ENCODE measurements at regions not wholly inside any gene's neighbourhood (a gene's known extent, or its start where the extent isn't known, plus 50 kb on each side); places are given as distances from the start of the nearest gene placed in this dataset.

- in situ Hi-C loops (cut with MboI) (no loop called here), intact Hi-C loops (cut with micrococcal nuclease) (no loop called here)
- ChIA-PET POLR2A (no interaction called here), CTCF (ENCODE audit: low intra/inter-chr PET ratio) (no interaction called here)
- WGBS (ENCODE audit: insufficient coverage, low coverage, missing lambda C conversion rate): 0% methylated on average over 3 of the region's 3 CpGs
- Histone ChIP-seq H3K79me2 (ENCODE audit: control insufficient read depth, insufficient read depth, low read length) (no peaks in the 10 kb centered on the region), H3K9me1 (ENCODE audit: control insufficient read depth, insufficient read depth, low read length) (no peaks in the 10 kb centered on the region), H3K36me3 (ENCODE audit: control insufficient read depth, insufficient read depth, low read length) (no peaks in the 10 kb centered on the region), H3K9ac (ENCODE audit: insufficient read depth in 1 of 2, low read depth in 2 of 2, low read length in 2 of 2) (no peak overlapping the region), H3K4me1 (replicated peaks in 1 of 2; ENCODE audit: control insufficient read depth in 2 of 2, insufficient read depth in 2 of 2, low read length in 2 of 2) (no peaks in the 10 kb centered on the region), H2AFZ (ENCODE audit: low read depth, low read length) (no peak overlapping the region), H3K9me3 (replicated peaks; ENCODE audit: control insufficient read depth, insufficient read depth, low read depth, low read length) (no peaks in the 10 kb centered on the region), H4K20me1 (replicated peaks; ENCODE audit: control insufficient read depth, insufficient read depth, low read length) (no peaks in the 10 kb centered on the region), H3K4me2 (ENCODE audit: insufficient read depth, low read length) (no peak overlapping the region), H3K27me3 (ENCODE audit: control insufficient read depth in 2 of 2, insufficient read depth in 2 of 2, low read length in 2 of 2) (no peaks in the 10 kb centered on the region), H3K4me3 (no peak overlapping the region), H3K27ac (ENCODE audit: extremely low read depth, low read depth, low read length) (no peak overlapping the region)
- DNase-seq (ENCODE audit: extremely low read depth in 1 of 4, low spot score in 3 of 4): no peak
- FAIRE-seq: no peak
- no peak for TF ChIP-seq CGGBP1 (CRISPR knock-in tag; IDR thresholded peaks at IDR 0.05)
- BruUV-seq (replicated peaks): no TSS peak
- no peak for ATAC-seq
Observed at GRCh38 chr3:3615533-3615932, 183.7 kb upstream of the LRRN1 start.

- in situ Hi-C loops (cut with MboI) (no loop called here), intact Hi-C loops (cut with micrococcal nuclease) (no loop called here)
- no peaks in the 10 kb centered on the region for H3K79me2 ChIP-seq (ENCODE audit: control insufficient read depth, insufficient read depth, low read length)
- no peaks in the 10 kb centered on the region for H3K4me1 ChIP-seq (replicated peaks in 1 of 2; ENCODE audit: control insufficient read depth in 2 of 2, insufficient read depth in 2 of 2, low read length in 2 of 2)
- H3K9ac ChIP-seq (ENCODE audit: insufficient read depth in 1 of 2, low read depth in 2 of 2, low read length in 2 of 2): no peak overlapping the region
- ChIA-PET POLR2A (no interaction called here), CTCF (ENCODE audit: low intra/inter-chr PET ratio) (no interaction called here)
- no peak overlapping the region for H3K4me2 ChIP-seq (ENCODE audit: insufficient read depth, low read length)
- FAIRE-seq (no peak), ATAC-seq (no peak), DNase-seq (ENCODE audit: extremely low read depth in 1 of 4, low spot score in 3 of 4) (no peak)
- no peaks in the 10 kb centered on the region for H4K20me1 ChIP-seq (replicated peaks; ENCODE audit: control insufficient read depth, insufficient read depth, low read length)
- H3K9me3 ChIP-seq (replicated peaks; ENCODE audit: control insufficient read depth, insufficient read depth, low read depth, low read length): no peaks in the 10 kb centered on the region
- no TSS peak for BruUV-seq (replicated peaks)
- H3K4me3 ChIP-seq: no peak overlapping the region
- no peaks in the 10 kb centered on the region for H3K27me3 ChIP-seq (ENCODE audit: control insufficient read depth in 2 of 2, insufficient read depth in 2 of 2, low read length in 2 of 2)
- no peak overlapping the region for H2AFZ ChIP-seq (ENCODE audit: low read depth, low read length)
- TF ChIP-seq NR2C1 (IDR thresholded peaks at IDR 0.05) (no peak), NR2C1 (tag; IDR thresholded peaks at IDR 0.05) (no peak), SOX6 (IDR thresholded peaks at IDR 0.05) (no peak), POLR2AphosphoS2 (IDR thresholded peaks at IDR 0.05; ENCODE audit: low read length) (no peak), USF1 (CRISPR knock-in tag; IDR thresholded peaks at IDR 0.05) (no peak), PHF20 (IDR thresholded peaks at IDR 0.05; ENCODE audit: partially characterized antibody) (no peak), RFX7 (CRISPR knock-in tag; IDR thresholded peaks at IDR 0.05) (no peak), ARID3A (IDR thresholded peaks at IDR 0.05; ENCODE audit: borderline replicate concordance, low read depth, low read length) (no peak)
- no peaks in the 10 kb centered on the region for H3K36me3 ChIP-seq (ENCODE audit: control insufficient read depth, insufficient read depth, low read length)
- H3K9me1 ChIP-seq (ENCODE audit: control insufficient read depth, insufficient read depth, low read length): no peaks in the 10 kb centered on the region
- WGBS (ENCODE audit: insufficient coverage, low coverage, missing lambda C conversion rate): 0% methylated on average over 4 of the region's 4 CpGs
- no peak overlapping the region for H3K27ac ChIP-seq (ENCODE audit: extremely low read depth, low read depth, low read length)
Observed at GRCh38 chr3:3610581-3611298, 188.5 kb upstream of the LRRN1 start.

Data from K562 (cell line).